Activated naive CD8-positive, alpha-beta T cell treated with anti-CD3 and anti-CD28 coated beads for 36 hours (primary cell): ENCODE measurements at regions not wholly inside any gene's neighbourhood (a gene's known extent, or its start where the extent isn't known, plus 50 kb on each side); places are given as distances from the start of the nearest gene placed in this dataset.

Source experiments
- DNase-seq: peaks from one replicate; pipeline ENCODE4 v3.0.0; 2021
- H3K27ac Mint-ChIP-seq: one replicate; pipeline ENCODE4 v1.8.0; 2022; ENCODE audit warnings: mild to moderate bottlenecking, moderate library complexity, mixed read lengths
- H3K27me3 Mint-ChIP-seq: one replicate; pipeline ENCODE4 v1.8.0; 2022; ENCODE audit warnings: mild to moderate bottlenecking, mixed read lengths
- H3K36me3 Mint-ChIP-seq: one replicate; pipeline ENCODE4 v1.8.0; 2021; ENCODE audit warnings: mild to moderate bottlenecking, mixed read lengths
- H3K4me1 Mint-ChIP-seq: one replicate; pipeline ENCODE4 v1.8.0; 2021; ENCODE audit warnings: mixed read lengths
- H3K4me3 Mint-ChIP-seq: one replicate; pipeline ENCODE4 v1.8.0; 2022; ENCODE audit warnings: mild to moderate bottlenecking, moderate library complexity, mixed read lengths
- H3K9me3 Mint-ChIP-seq: one replicate; pipeline ENCODE4 v1.8.0; 2022; ENCODE audit warnings: mixed read lengths

DNA sequence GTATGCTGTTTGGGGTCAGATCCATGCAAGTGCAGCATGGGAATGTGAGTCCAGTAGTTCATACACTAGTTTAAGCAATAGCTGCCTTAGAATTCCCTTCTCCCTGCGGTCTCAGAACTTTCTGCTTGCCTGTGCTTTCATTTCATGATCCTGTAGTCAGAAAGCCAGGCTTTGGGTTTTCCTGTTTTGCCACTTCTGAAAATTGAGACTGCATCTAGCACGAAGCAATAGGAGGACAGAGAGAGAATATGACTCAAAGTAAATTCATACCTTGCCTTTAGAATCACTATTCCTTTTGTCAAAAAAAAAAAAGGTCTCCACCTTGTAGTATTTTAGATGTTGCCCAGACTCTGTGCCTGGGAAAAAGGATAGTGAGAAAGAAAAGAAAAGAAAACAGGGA lies 161.2 kb upstream of the SNX7 start:
- H3K27me3 Mint-ChIP-seq, result no peaks in the 10 kb centered on the region
- H3K4me3 Mint-ChIP-seq, result no peak overlapping the region
- peaks cover 5% of the 10 kb centered on the region for H3K9me3 Mint-ChIP-seq
- H3K36me3 Mint-ChIP-seq, result no peaks in the 10 kb centered on the region
- H3K27ac Mint-ChIP-seq, result no peak overlapping the region
- H3K4me1 Mint-ChIP-seq, result no peaks in the 10 kb centered on the region
- DNase-seq, result no peak

DNA sequence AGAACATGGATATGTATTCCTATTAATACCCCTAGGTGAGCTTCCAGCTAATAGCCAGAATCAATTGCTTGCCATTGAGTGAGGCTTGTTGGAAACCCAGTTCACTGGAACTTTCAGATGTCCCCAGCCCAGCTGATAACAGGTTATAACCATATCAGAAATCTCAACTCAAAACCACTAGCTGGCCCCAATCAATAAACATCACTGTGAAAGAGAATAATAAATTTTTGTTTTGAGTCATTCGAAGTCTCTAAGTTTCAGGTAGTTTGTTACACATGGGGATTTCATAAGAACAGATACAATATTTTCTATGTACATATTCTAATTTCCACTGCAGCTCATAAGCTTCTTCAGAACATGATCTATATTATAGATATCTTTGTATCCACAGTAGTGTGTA lies 162.9 kb upstream of the SNX7 start:
- Mint-ChIP-seq H3K36me3 (no peaks in the 10 kb centered on the region), H3K27me3 (no peaks in the 10 kb centered on the region), H3K4me3 (no peak overlapping the region), H3K4me1 (no peaks in the 10 kb centered on the region), H3K9me3 (peaks cover 5% of the 10 kb centered on the region), H3K27ac (no peak overlapping the region)
- DNase-seq, result no peak

- no peak overlapping the region for H3K27ac Mint-ChIP-seq
- H3K4me1 Mint-ChIP-seq, result no peaks in the 10 kb centered on the region
- DNase-seq, result no peak
- H3K27me3 Mint-ChIP-seq, result no peaks in the 10 kb centered on the region
- no peaks in the 10 kb centered on the region for H3K36me3 Mint-ChIP-seq
- no peak overlapping the region for H3K4me3 Mint-ChIP-seq
- H3K9me3 Mint-ChIP-seq, result peaks cover 5% of the 10 kb centered on the region
Measured at GRCh38 chr1:98497497-98497896, 164.0 kb upstream of the SNX7 start.

GRCh38 chr1:98496256-98496995 lies 165.1 kb upstream of the SNX7 start:
- Mint-ChIP-seq H3K27me3 (no peaks in the 10 kb centered on the region), H3K4me3 (no peak overlapping the region), H3K9me3 (peaks cover 5% of the 10 kb centered on the region)

GRCh38 chr1:98493469-98493868 lies 168.1 kb upstream of the SNX7 start:
- H3K27me3 Mint-ChIP-seq, result no peaks in the 10 kb centered on the region
- no peak for DNase-seq
- H3K9me3 Mint-ChIP-seq, result peaks cover 2% of the 10 kb centered on the region
- H3K36me3 Mint-ChIP-seq, result no peaks in the 10 kb centered on the region
- H3K4me1 Mint-ChIP-seq, result no peaks in the 10 kb centered on the region
- H3K4me3 Mint-ChIP-seq, result no peak overlapping the region
- H3K27ac Mint-ChIP-seq, result no peak overlapping the region

More at GRCh38 chr1:98496256-98496995, 165.1 kb upstream of the SNX7 start:
- no peak overlapping the region for H3K27ac Mint-ChIP-seq
- no peaks in the 10 kb centered on the region for H3K36me3 Mint-ChIP-seq
- no peak for DNase-seq
- H3K4me1 Mint-ChIP-seq, result no peaks in the 10 kb centered on the region

- no peaks in the 10 kb centered on the region for H3K4me1 Mint-ChIP-seq
- no peak overlapping the region for H3K4me3 Mint-ChIP-seq
- no peaks in the 10 kb centered on the region for H3K9me3 Mint-ChIP-seq
- no peak overlapping the region for H3K27ac Mint-ChIP-seq
- no peaks in the 10 kb centered on the region for H3K36me3 Mint-ChIP-seq
- no peak for DNase-seq
- H3K27me3 Mint-ChIP-seq, result no peaks in the 10 kb centered on the region
Measured at GRCh38 chr1:98490099-98490498, 171.4 kb upstream of the SNX7 start.

- H3K27ac Mint-ChIP-seq, result no peak overlapping the region
- H3K4me3 Mint-ChIP-seq, result no peak overlapping the region
- H3K9me3 Mint-ChIP-seq, result no peaks in the 10 kb centered on the region
- H3K27me3 Mint-ChIP-seq, result no peaks in the 10 kb centered on the region
- H3K4me1 Mint-ChIP-seq, result no peaks in the 10 kb centered on the region
- no peaks in the 10 kb centered on the region for H3K36me3 Mint-ChIP-seq
- DNase-seq, result no peak
Measured at GRCh38 chr1:98487620-98488019, 173.9 kb upstream of the SNX7 start.

DNA sequence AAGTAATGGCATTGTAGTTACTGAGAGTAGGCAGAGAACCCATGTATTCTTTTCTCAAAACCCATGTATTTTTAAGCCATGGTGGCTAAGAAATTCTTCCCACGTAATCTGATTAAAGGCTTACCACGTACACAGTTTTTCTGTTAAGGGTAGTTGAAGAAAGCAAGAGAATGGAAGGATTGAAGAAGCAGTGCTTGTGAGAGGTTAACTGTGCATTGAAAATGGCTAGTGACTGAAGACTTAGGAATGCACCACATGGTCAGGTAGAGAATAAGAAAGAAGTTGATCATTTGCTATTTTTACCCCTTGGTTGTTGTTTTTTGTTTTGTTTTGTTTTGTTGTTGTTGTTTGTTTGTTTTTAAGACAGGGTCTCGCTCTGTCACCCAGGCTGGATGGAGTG lies 178.9 kb upstream of the SNX7 start:
- DNase-seq, result no peak
- Mint-ChIP-seq H3K36me3 (no peaks in the 10 kb centered on the region), H3K4me3 (no peak overlapping the region), H3K4me1 (no peaks in the 10 kb centered on the region), H3K27ac (no peak overlapping the region), H3K27me3 (no peaks in the 10 kb centered on the region), H3K9me3 (no peaks in the 10 kb centered on the region)

DNA sequence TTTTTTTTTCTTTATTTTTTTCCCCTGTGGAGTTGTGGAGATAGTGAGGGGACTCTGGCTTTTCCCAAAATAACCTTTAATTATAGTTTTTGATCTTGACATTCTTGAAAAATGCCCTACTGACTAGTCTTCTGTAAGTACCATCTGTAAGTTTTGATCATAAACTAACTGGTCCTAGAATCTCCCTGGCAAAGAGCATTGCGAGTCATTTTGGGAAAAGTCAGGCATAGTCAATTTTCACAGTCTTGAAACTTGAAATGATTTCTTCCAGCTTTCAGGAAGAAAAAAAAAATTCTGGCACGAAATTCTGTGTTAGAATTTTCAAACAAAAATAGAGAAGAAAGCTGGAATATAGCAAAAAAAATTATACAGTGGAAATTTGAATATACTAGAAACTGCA lies 181.2 kb upstream of the SNX7 start:
- no peak overlapping the region for H3K27ac Mint-ChIP-seq
- H3K4me1 Mint-ChIP-seq, result no peaks in the 10 kb centered on the region
- H3K36me3 Mint-ChIP-seq, result no peaks in the 10 kb centered on the region
- no peak for DNase-seq
- no peaks in the 10 kb centered on the region for H3K27me3 Mint-ChIP-seq
- no peak overlapping the region for H3K4me3 Mint-ChIP-seq
- H3K9me3 Mint-ChIP-seq, result no peaks in the 10 kb centered on the region

- DNase-seq, result no peak
- H3K4me1 Mint-ChIP-seq, result no peaks in the 10 kb centered on the region
- no peaks in the 10 kb centered on the region for H3K27me3 Mint-ChIP-seq
- no peak overlapping the region for H3K27ac Mint-ChIP-seq
- no peaks in the 10 kb centered on the region for H3K9me3 Mint-ChIP-seq
- H3K4me3 Mint-ChIP-seq, result no peak overlapping the region
- no peaks in the 10 kb centered on the region for H3K36me3 Mint-ChIP-seq
Measured at GRCh38 chr1:98478121-98478520, 183.4 kb upstream of the SNX7 start.

DNA sequence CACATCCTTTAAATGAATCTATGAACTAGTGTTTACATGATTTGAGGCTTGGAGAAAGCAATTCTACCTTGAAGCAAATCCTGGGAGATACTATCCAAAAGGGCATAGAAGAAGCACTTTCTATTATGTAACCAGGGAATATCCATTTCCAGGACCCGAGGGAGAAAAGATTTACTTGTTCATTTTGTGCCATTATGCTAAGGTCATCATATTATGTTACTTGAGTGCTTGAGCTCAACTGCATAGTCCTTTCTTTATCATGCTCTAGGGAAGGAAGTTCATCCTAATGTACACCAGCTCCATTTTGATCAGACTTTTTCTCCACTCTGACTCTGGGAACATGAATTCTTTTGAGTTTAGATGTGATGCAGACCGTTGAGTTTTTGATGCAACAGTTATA lies 188.6 kb upstream of the SNX7 start:
- Mint-ChIP-seq H3K4me1 (no peaks in the 10 kb centered on the region), H3K27me3 (no peaks in the 10 kb centered on the region), H3K4me3 (no peak overlapping the region), H3K27ac (no peak overlapping the region), H3K36me3 (no peaks in the 10 kb centered on the region), H3K9me3 (no peaks in the 10 kb centered on the region)
- no peak for DNase-seq

DNA sequence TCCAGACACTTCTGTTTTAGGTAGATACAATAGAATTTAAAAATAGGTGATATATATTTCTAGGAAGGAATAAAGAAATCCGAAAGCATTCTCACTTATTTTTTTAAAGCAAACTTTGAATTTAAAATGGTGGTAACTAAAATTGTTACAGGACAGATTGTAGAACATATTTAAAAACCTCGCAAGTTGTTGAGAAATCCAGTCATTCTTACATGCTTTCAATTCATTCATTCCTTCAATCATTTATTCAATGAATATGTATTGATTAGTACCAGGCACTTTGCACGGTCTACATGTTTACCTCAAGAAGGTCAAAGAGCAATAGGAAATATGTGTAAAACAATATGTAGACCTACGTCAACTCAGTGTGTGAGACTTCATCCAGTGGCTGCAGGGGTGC lies 189.9 kb upstream of the SNX7 start:
- Mint-ChIP-seq H3K4me1 (no peaks in the 10 kb centered on the region), H3K9me3 (no peaks in the 10 kb centered on the region), H3K27ac (no peak overlapping the region), H3K27me3 (no peaks in the 10 kb centered on the region), H3K4me3 (no peak overlapping the region), H3K36me3 (no peaks in the 10 kb centered on the region)
- no peak for DNase-seq

GRCh38 chr1:98468111-98468717 lies 193.3 kb upstream of the SNX7 start:
- no peaks in the 10 kb centered on the region for H3K36me3 Mint-ChIP-seq
- no peak for DNase-seq
- no peak overlapping the region for H3K27ac Mint-ChIP-seq
- H3K9me3 Mint-ChIP-seq, result no peaks in the 10 kb centered on the region
- no peak overlapping the region for H3K4me3 Mint-ChIP-seq
- no peaks in the 10 kb centered on the region for H3K4me1 Mint-ChIP-seq
- H3K27me3 Mint-ChIP-seq, result no peaks in the 10 kb centered on the region

DNA sequence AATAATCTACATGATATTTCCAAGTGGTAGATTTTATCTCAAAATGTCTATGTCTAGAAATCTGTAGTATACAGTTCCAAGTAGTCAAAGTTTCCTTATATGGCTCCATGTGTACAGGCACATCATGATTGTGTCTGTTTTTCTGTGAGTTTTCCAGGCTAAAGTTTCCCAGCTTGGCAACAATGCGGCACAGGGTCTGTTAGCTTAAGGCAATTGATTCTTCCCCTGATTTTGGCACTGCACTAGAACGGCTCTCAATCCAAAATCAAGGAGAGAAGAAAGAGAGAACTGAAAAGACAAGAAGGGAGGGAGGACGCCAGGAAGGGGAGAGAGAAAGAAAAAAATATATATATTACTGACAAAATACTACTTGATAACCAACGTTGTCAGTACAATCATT lies 193.9 kb upstream of the SNX7 start:
- Mint-ChIP-seq H3K27ac (no peak overlapping the region), H3K4me3 (no peak overlapping the region), H3K9me3 (no peaks in the 10 kb centered on the region), H3K27me3 (no peaks in the 10 kb centered on the region), H3K36me3 (no peaks in the 10 kb centered on the region), H3K4me1 (no peaks in the 10 kb centered on the region)
- DNase-seq, result no peak

- no peak overlapping the region for H3K27ac Mint-ChIP-seq
- no peaks in the 10 kb centered on the region for H3K27me3 Mint-ChIP-seq
- no peaks in the 10 kb centered on the region for H3K4me1 Mint-ChIP-seq
- H3K9me3 Mint-ChIP-seq, result no peaks in the 10 kb centered on the region
- H3K36me3 Mint-ChIP-seq, result no peaks in the 10 kb centered on the region
- H3K4me3 Mint-ChIP-seq, result no peak overlapping the region
- no peak for DNase-seq
Measured at GRCh38 chr1:98467122-98467521, 194.4 kb upstream of the SNX7 start.

DNA sequence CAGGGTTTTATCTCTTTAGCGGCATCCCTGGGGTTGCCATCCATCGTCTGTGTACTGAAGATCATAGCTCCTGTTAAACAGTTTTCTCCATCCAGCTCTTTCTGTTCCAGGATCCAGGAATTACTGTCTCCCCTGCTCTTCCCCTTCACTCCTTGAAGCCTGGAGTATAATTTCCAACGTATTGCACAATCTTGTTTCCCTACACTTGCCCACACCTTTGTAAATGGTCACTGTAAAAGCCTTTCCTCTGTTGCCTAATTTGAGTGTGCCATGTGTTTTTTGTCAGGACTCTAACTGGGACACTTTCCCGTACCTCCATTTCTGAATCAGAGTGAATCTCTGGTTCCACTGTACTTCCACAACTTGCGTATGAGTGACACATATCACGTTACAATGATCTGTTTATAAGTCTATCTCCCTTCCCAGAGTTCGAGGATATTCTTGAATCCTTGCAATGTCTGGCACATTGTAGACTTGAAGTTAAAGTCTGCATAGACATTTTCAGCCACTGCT lies 199.6 kb upstream of the SNX7 start:
- H3K27ac Mint-ChIP-seq, result no peak overlapping the region
- H3K27me3 Mint-ChIP-seq, result no peaks in the 10 kb centered on the region
- H3K4me1 Mint-ChIP-seq, result no peaks in the 10 kb centered on the region
- no peaks in the 10 kb centered on the region for H3K36me3 Mint-ChIP-seq
- H3K4me3 Mint-ChIP-seq, result no peak overlapping the region
- H3K9me3 Mint-ChIP-seq, result no peaks in the 10 kb centered on the region
- DNase-seq, result no peak
